Stimulated activated CD4-positive, alpha-beta T cell treated with anti-CD3 and anti-CD28 coated beads, Interleukin-2, amount 100 ng/mL, for 48 hours (primary cell): ENCODE measurements at regions not wholly inside any gene's neighbourhood (a gene's known extent, or its start where the extent isn't known, plus 50 kb on each side); places are given as distances from the start of the nearest gene placed in this dataset.
"Not testable (repeated sequence)": the region's sequence is repeated elsewhere in the genome, so short reads cannot be mapped to it uniquely, and the experiment has no call there.

Source experiments
- DNase-seq, 2 donors: peaks; one replicate each; pipeline ENCODE4 v3.0.0-alpha.2; 2020

DNA sequence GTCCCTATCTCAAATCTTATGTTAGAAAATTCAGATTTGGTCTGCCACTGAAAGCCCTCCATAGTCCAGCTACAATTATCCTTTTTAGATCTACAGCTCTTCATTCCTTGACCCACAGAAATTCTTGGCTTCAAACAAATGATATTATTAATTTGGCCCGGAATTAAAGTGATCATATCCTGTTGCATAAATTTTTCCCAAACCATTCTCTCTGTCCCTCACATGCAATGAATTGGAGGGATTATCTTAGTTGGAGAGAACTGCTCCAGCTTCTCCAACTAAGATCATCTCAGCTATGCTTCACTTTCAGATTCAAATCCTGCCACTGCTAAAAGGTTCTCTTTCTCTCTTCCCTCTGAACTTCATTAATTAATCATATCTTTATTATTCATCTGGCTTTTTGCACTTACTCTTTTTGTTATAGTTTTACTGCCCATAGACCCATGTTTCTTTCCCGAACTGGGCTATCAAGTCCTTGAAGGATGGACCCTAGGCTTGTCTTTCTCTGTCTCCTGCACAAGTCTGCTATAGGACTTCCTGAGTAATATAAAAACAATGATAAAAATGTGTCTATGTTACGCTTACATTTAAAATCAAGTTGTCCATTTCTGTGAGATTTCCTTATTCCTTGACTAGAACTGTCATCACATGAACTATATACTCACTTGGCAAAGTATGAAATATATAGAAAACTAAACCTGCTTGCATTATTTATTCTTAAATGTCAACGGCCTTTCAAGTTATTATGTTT, 493.9 kb upstream of the MARCKS start:
- DNase-seq = no peak

DNA sequence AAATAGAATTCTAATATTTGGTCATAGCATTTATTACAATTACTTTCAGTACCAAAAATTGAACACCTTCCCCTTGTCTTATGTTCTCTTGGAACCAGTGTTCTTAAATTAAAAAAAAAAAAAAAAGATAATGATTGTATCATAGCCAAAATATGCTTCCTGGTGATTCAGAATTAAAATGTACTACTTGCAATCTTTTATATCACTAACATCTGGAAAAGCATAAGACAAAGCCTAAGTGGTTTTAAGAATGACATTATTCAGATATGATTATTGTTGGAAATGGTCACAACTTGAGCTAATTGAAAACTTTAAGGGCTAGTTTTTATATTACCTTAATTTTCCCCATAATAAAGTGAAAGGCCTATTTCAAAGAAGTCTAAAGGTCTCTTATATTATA, 493.3 kb upstream of the MARCKS start:
- DNase-seq = no peak

DNA sequence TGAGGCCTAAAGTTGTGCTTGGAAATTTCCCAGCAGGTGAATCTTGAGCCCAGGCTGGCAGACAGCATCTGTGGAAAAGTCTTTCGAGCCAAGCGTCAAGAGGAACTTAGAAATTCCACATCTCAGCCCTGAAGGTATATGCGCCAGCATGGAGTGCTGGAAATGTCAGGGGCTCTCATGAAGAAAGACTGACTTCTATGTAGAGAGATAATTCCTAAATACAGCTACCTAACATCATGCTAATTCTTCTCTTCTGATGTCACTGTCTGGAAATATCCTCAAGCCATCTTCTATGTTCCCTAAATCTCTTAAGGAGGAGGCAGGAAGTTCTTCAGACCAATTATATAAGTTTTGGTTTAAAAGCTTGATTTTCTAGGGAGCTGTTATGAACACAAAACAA, 492.4 kb upstream of the MARCKS start:
- no peak for DNase-seq

DNA sequence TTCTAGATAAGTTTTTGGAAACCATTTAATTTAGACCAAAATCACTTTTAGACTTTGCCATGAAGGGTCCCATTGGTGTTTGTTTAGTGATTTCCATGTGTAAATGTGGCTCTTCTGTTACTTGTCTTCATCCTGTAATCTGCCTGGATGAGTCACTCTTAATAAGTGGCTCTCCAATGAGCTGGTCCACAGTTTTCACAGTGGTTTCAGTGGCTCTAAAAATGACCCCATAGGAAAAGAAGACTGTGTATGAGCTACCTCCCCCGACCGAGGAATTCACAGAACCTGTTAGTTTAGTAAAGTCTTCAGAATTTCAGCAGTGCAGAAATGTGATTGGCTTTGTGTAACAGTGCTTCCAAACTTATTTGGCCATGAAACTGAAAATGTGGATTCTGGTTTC, 492.0 kb upstream of the MARCKS start:
- no peak for DNase-seq

DNA sequence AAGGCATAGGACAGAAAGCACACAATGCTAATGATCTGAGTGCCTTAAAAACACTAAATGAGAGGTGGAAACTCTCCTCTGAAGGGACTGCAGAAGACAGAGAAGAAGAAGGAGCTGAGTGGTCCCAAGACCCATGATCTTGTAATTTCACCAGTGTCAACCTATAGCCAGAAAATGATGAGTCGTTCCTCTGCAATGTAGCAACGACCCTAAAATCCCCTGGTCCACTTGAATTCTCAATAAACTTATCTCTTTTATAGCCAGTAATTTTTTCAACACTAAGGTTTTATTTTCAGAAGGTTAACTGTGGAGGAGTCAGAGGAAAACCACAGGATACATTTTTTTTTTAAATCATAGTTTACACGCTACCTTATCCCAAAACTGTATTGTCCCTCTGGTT, 490.6 kb upstream of the MARCKS start:
- no peak for DNase-seq

DNA sequence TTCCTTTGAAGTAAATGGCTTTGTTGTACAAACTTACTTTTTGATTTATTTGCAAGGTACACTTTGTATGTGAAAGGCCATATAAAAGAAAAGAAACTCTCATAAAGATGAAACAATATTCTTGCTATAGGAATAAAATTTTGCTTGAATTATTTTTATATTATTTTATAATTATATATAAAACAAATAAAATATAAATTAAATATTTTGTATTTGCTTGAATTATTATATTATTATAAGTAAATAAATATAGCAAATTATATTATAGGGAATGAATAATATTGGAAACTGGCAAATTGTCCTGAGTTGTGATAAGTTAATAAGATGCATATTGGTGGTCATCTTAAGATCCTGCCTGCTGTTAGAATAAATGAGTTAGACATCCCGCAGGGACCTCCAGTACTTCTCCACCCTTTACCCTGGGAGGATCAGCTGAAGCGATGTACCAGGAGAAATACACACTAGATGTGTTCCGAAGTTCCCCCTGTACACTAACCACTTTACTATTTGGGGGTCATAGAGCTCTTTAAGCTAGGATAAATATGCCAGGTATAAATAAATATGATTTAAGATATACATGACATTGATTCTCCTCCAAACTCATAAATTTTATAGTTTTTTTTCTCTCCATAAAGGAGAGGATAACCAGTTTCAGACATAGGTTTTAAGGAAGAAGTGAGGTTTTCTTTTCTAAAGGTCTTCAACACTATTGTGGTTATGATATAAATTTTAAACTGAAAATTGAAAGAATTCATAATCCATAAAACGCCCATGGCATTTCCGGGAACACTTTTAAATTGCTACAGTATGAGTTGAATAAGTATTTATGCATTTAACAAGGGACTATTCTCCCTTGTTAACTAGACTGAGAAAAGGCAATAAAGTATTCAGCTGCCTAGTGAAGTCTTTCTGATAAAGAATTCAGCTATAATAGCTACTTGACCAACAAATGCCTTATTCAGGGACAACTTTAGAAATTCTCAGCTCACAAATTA, 486.3 kb upstream of the MARCKS start:
- DNase-seq = no peak

DNA sequence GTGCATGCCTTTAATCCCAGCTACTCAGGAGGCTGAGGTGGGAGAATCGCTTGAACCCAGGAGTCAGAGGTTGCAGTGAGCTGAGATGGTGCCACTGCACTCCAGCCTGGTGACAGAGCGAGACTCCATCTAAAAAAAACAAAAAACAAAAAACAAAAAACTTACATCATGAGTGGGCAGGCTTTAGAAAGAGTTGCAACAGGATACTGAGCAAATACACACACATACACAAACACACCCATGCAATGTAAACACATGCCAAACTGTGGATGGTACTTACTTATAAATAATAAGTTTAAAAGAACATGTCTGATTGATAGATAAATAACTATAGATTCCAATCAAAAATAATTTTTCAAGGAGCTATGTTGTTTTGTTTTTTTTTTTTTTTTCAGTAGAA, 481.7 kb upstream of the MARCKS start:
- not testable (repeated sequence) for DNase-seq

DNA sequence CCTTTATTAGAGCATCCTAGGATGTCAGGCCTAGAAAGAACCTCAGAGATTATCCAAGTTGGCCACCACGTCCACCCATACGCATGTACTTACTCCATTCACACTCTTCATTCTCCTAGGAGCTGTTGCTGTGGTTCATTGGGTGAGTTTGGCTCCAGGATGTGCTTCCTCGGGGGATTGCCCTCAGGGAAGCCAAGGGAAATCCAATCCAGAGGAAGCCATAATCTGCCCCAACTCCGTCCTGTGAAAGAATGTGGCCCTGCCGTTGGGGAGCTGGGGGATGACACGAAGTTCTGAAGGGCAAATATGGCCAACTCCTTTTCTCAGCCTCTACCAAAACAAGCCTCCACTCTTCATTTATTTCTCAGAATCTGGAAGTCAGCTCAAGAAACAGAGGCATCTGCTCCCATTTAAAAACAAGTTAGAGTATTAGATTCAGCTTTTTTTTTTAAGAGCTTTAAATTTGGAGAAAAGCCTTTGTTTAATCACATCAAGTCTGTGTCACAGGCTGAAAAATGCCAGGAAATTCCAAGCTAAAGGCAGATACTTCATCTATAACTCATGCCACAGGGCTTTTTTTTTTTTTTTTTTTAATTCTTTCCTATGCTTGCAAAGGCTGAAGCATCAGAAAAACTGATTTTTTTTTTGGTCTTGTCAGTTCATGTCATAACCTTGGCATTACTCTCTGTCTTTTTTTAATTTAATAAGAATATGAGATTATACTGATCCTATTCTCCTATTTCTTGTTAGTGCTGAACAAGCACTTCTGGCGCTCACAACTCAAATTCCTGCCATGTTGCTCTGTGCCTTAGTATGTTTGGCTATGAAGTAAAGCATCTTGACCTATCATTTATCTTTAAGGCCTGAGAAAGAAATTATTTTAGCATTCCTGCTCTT, 480.9 kb upstream of the MARCKS start:
- DNase-seq = no peak

DNA sequence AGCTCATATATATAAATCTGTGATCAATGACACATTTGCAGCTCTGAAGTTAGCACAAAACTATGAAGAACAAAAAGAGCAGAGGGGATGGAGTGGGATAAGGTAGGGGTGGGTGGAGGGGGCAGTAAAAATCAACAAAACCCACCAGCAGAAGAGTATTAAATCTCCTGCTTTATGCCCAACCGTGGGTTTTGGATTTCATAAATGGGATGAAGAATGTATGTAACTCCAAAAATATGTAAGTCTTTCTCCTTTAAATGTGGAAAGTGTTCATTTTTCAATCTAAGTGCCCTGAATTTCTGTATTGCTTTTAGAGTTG, 480.3 kb upstream of the MARCKS start:
- DNase-seq = no peak

DNA sequence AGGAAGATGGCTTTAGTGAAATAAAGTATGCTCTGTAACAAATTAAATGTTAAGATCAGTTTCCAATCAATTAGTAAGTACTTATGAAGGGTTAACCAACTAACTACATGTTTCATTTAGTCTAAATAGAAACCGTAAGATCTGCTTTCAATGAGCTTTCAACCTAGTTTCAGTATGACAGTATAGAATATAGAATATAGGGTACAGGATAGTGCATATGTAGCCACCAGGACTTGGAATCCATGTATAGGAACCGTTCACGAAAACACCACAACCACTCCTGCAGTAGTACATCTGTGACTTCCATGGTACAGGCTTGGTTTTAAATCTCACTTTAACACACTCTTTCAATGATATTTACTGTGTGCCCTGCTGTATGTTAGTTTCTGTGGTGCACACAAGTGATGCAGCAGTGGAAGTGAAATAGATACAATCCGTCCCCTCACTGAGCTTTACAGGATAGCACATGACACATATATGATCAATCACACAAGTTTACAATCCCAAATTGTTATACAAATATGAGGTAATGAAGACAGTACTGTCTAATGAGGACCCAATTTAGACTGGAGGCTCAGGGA, 479.7 kb upstream of the MARCKS start:
- no peak for DNase-seq

DNA sequence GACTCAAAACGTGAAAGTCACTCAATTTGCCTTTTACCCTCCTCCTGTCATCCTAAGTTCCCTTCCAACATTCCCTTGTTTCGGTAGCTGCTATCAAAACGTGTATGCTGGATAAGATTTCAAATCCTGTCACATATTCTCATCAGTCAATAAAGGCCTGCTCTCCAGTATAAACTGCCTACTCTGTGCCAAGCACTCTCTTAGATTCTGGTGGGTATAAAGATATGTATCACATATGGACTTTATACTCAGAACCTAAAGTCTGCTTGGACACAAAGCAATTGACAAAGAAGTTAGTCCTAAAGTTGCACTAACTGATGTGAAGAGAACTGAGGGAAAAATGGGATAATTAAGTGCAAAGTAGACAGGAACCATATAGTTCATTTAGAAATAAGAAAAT, 476.6 kb upstream of the MARCKS start:
- DNase-seq = no peak

DNA sequence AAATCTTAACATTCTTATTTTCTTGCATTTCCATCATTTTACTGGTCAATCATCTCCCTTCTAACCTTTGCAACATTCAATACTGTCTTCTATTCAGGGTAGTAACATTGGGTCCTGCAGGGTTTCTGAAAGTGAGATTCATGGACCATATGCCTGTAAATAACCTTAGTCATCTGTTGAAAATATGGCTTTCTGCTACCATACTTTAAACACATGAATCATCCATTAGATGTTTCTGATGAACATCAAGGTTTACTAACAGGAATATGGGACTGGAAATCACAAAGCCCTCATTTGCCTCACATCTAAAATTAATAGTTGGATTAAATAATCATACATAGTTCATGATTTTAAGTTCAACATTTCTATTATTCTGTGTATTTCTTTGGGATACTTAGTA, 475.9 kb upstream of the MARCKS start:
- DNase-seq = no peak

DNA sequence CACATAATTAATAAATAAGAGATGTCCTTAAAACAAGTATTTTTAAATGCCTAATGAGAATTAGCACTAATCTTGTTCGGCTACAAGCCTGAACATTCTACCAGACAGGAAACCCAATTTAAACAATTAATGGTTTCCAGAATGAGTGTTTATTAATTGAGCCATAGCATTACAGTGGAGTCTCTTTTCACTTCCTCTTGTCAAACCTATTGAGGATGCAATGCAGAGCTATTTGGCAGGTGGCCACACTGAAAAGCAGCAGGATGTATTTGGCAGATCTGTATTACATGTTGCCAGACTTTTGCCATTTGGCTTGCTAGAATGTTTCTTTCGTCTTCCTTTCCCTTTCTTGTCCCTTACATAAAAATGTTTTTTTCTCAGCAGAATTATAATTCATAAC, 475.2 kb upstream of the MARCKS start:
- no peak for DNase-seq

DNA sequence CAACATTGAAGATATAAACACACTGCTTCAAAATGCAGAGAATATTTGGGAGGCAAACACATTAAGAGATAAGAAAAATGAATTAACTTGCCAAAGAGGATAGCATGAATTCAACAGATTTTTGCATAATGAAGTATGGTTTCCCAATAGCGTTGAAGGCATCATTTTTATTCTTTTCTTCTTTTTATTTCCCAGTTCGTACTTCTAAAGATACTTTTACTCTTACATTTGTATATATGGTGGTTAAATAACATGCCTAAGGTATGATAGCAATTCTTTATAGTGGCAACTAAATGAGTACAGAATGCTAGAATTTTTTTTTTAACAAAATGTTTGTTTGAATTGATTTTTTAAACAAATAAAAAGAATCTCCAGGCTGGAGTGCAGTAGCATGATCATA, 473.4 kb upstream of the MARCKS start:
- no peak for DNase-seq

DNA sequence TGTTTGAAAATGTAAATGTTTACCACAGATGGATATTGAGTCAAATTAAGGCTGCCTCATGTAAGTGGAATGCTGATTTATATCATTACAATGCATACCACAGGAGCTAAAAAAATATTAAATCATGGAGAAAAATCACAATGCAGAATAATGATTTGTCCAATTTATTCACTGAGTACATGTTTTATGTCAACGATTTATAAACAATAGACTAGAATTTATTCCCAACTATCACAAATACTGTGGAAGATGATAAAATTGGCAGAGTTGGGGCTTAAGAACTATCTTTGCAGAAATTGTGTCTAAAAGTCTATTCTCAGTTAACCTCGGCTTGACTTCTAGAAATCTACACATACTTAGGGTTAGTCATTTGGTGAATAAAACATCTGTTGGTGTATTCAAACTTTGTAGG, 472.1 kb upstream of the MARCKS start:
- no peak for DNase-seq

DNA sequence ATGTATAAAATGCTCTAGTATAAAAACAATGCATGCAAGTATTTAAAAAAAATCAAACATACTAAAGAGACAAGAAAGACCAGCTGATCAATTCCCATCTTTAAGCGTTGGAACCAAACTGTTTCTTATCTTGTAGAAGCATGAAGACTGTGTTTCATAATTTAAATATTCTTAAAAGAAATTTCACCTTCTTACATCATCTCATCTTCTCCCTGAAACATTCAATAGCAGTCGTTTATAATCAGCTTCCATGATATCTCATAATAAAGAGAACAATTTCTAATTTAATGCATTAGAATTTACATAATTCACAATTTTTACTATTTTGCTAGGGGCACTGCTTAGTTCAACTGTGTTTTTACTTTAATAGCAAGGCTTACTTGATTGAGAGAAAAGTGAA, 468.1 kb upstream of the MARCKS start:
- no peak for DNase-seq

DNA sequence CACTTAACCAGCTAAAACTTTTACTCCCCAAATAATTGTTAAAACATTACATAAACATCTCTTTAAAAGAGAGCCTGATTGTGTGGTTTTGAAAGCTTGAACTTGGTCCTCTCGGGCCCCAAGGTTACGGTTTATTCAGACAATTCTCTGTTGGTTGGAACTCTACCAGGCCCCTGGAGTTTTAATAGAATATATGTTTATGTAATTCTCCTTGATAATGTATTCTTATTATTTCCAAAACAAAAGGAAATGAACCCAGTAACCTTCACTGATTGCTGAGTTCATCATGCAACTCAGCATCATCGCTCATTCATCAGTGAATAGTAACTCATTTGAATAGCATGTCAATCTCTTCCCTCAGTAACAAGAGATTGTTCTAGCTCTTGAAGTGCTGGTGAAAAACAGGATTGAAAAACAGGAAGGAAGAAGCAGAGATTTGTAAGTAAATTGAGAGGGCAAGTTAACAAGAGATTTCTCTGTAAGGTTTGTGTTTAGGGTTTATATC, 464.5 kb upstream of the MARCKS start:
- no peak for DNase-seq

DNA sequence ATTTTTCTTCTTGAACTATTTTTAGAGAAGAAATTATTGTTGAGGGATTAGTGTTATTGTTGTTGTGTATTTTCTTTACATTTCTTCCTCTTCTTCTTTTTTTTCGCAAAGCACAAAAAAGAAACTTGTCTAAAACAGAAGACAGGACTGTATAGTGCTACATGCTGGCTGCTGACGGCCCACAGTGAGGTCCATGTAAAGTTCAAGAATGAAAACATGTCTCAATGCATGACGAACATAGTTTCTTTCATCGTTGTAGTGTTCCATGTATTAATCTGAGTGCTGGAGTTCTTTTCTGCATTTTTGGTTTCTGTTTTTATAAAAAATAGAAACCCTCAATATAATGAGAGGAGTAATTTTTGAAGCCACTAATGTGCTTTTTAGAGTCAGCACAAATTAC, 462.9 kb upstream of the MARCKS start:
- DNase-seq = no peak

DNA sequence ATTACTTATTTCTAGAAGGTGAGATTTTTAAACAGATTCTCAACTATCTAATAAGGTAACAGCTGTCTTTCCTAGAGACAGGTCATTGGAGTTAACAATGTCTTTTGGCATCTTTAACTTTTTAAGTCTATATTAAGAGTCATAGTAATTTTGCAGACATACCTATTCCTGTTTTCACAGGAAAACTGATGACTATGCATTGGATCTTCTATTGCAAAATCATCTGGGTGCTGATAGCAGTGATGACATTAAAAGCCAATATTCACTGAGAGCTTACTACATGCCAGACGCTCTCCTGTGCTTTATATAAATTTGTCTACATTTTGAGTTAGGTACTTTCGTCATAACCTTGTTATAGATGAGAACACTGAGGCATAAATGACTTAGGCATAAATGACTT, 462.4 kb upstream of the MARCKS start:
- no peak for DNase-seq

DNA sequence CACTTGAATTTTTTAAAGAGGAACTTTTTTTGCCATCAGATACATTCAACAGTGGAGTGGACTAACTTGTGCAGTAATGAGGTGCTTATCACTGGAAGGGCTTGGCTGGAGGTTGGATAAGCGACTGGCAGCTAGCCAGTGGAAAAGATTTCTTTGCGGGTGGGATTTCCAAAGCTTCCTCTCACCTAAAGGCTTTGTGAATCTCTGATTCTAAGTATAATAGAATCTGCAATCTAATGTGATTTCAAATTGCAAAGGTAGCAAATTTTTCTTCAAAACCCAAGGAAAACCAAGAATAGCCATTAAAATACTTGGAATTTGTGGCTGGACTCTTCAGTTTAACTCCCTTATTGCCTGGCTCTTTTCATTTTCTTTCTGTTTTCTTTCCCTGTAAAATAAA, 460.4 kb upstream of the MARCKS start:
- DNase-seq = no peak

DNA sequence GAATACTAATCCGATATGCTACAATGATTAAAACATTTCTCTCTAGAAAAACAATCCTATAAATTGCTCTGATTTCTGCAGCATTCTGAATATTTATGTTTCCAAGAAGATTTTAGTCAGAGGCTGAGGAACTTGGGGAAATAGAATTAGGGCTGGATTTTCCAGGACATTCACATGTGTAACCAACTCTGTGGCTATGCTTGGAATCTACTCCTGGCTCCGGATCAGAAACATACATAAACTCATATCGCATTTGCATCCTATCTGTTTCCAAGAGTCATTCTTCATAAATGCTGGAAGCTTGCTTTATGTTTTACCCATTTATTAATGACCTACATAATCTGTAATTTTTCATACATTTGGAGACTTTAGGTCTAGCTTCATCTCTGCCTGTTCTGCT, 459.9 kb upstream of the MARCKS start:
- no peak for DNase-seq

DNA sequence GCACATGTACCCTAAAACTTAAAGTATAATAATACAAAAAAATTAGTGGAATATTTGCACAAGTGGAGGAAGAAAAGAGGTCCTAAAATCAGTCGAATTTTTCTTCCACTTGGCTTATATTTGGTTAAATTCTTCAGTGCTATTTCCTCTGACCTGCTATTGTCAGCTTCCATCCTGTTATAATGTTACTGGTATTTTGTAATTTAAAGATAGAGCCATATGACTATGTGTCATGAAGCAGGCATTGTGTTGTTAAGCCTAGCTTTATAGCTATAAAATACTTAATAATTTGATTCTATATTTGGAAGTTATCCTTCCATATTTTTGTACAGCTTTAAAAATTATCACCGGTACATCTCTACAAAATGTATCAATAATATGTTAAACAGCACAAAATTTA, 455.9 kb upstream of the MARCKS start:
- DNase-seq = no peak

DNA sequence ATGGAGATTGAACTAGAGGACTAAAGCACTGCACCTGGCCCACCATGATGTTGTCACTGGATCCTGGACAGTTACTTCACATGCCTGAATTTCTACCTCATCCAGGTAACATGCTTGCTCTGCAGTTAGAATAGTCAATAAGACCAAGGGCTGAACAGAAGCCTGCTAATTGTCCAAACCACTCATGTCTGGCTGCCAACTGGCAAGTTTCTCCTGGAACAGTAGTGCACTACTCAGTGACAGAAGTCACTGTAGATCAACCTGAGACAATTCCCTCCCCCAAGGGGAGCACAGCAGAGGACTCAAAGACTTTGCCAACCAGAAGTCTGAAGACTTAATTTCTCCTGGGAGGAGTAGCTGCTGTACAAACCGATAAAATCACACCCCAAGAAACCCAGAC, 454.6 kb upstream of the MARCKS start:
- DNase-seq = no peak
